HG03159 (cell line): ENCODE measurements at regions not wholly inside any gene's neighbourhood (a gene's known extent, or its start where the extent isn't known, plus 50 kb on each side); places are given as distances from the start of the nearest gene placed in this dataset.

Experiments
- ATAC-seq: cut with Tn5 transposase; IDR thresholded peaks from one replicate; pipeline ENCODE4 v1.9.1; 2021; ENCODE audit warnings: mild to moderate bottlenecking, moderate library complexity; ENCODE audit not compliant: unreplicated experiment

- no peak for ATAC-seq
Measured at GRCh38 chr1:58390091-58390490, 156.4 kb downstream of the OMA1 start.

- no peak for ATAC-seq
Measured at GRCh38 chr1:58380345-58380744, 166.2 kb downstream of the OMA1 start.

GRCh38 chr1:58367217-58367616 is 179.3 kb downstream of the OMA1 start:
- no peak for ATAC-seq

- no peak for ATAC-seq
Measured at GRCh38 chr1:58365328-58365727, 181.2 kb downstream of the OMA1 start.

GRCh38 chr1:58363585-58363984 is 182.9 kb downstream of the OMA1 start:
- ATAC-seq = no peak

- ATAC-seq = no peak
Measured at GRCh38 chr1:58361134-58361533, 185.4 kb downstream of the OMA1 start.

GRCh38 chr1:58358346-58358745 is 188.2 kb downstream of the OMA1 start:
- ATAC-seq = no peak

GRCh38 chr1:58356402-58356801 is 190.1 kb downstream of the OMA1 start:
- no peak for ATAC-seq

- no peak for ATAC-seq
Measured at GRCh38 chr1:58353168-58353567, 193.4 kb downstream of the OMA1 start.

- ATAC-seq = no peak
Measured at GRCh38 chr1:58352476-58353092, 193.9 kb downstream of the OMA1 start.

GRCh38 chr1:58346036-58346355 is 200.5 kb downstream of the OMA1 start:
- ATAC-seq = no peak

- ATAC-seq = no peak
Measured at GRCh38 chr1:58345215-58346035, 201.1 kb downstream of the OMA1 start.

- ATAC-seq = no peak
Measured at GRCh38 chr1:58340185-58340584, 206.3 kb downstream of the OMA1 start.

GRCh38 chr1:58338081-58338480 is 208.4 kb downstream of the OMA1 start:
- ATAC-seq = no peak

- no peak for ATAC-seq
Measured at GRCh38 chr1:58333511-58333910, 213.0 kb downstream of the OMA1 start.

- no peak for ATAC-seq
Measured at GRCh38 chr1:58331156-58331555, 215.4 kb downstream of the OMA1 start.

- no peak for ATAC-seq
Measured at GRCh38 chr1:58325866-58326265, 220.7 kb downstream of the OMA1 start.

GRCh38 chr1:58324558-58324957 is 222.0 kb downstream of the OMA1 start:
- ATAC-seq = no peak

- ATAC-seq = no peak
Measured at GRCh38 chr1:58318157-58319005, 228.1 kb downstream of the OMA1 start.

GRCh38 chr1:58317694-58318093 is 228.8 kb downstream of the OMA1 start:
- ATAC-seq = no peak

GRCh38 chr1:58317086-58317485 is 229.4 kb downstream of the OMA1 start:
- ATAC-seq = no peak

- ATAC-seq = no peak
Measured at GRCh38 chr1:58316141-58316540, 230.4 kb downstream of the OMA1 start.
